ENCODE measurements at regions not wholly inside any gene's neighbourhood (a gene's known extent, or its start where the extent isn't known, plus 50 kb on each side); places are given as distances from the start of the nearest gene placed in this dataset.

GRCh38 chr2:75367401-75367800 lies 168.1 kb upstream of the TACR1 start:
- TF ChIP-seq POLR2A (IDR thresholded peaks at IDR 0.05) = no peak
- TF ChIP-seq CTCF (IDR thresholded peaks at IDR 0.05) = no peak
